Renal cortex interstitium (tissue), 11 donors: ENCODE measurements at regions not wholly inside any gene's neighbourhood (a gene's known extent, or its start where the extent isn't known, plus 50 kb on each side); places are given as distances from the start of the nearest gene placed in this dataset.

Source experiments
- DNase-seq, 11 donors: peaks; one replicate each; pipeline ENCODE4 v3.0.0-alpha.2; 2013; ENCODE audit warnings: low read depth in 9 of 11, low spot score in 4 of 11; ENCODE audit errors: extremely low read depth in 1 of 11

DNA sequence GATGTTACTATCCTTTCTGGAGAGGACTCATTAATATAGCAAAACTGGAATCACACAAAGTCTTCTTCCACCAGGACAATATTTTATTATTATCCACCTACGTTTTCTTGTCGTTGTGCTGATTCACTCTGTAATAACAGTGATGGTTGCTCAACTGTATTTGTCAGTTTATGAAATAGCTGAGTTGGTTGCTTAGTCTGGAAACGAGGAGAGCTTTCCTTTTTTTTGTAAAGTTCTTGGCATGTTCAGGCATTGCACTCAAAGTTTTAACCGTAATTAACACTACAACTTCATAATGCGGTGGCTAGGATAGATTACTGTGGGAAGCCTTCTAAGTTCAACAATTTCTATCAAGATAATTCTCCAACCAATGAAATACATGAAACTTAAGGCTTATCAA lies 131.2 kb downstream of the RAP2B start:
- DNase-seq = no peak

GRCh38 chr3:153295901-153296300 lies 133.9 kb downstream of the RAP2B start:
- DNase-seq = no peak

- no peak for DNase-seq
Measured at GRCh38 chr3:153305189-153305588, 143.2 kb downstream of the RAP2B start.

DNA sequence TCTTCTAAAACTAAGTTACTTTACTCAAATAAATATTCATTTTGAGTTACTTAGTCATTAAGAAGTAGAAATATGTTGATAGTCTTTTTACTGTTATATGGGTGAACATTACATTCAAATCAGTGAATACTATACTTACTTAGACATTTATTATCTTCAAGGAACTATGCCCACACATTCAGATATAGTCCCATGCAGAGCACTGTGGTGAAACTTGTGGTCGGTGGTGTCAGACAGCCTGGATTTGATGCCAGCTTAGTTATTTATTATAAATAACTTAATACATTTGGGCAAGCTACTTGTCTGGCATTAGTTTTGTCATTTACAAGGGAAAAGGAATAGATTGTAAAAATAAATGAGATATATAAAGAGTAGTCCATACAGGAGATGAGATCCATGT lies 149.5 kb downstream of the RAP2B start:
- no peak for DNase-seq

DNA sequence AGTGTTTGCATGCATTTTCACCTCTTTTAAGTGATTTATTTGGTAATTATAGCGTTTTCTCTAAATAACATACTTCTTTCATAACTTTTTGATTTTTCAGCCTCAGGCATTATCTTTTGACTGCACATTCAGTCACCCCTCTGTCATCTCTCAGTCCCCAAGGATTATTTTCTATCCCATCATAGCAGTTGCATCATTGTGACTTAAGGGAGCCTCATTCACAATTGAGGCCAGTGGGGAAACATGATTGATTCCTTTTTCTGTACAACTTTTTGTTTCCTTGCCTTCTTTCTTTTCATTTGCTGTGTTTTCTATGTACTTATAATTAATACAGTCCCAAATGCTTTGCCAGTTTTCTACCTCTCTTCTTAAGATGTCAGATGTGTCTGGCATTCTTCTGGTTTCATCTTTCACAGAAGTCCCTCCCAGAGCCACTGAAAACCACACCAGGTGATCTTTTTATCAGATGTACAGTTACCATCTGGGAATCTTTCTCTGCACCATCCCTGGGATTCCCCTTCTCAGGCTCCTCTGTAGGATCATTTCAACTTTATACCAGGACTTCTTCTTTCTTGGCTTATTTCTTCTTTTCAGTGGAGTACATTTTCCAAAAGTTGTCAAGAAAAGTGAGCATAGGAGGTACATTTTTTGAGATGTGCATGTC lies 151.4 kb downstream of the RAP2B start:
- no peak for DNase-seq

- DNase-seq = no peak
Measured at GRCh38 chr3:153314038-153314437, 152.0 kb downstream of the RAP2B start.

GRCh38 chr3:153315781-153316180 lies 153.8 kb downstream of the RAP2B start:
- DNase-seq = no peak

DNA sequence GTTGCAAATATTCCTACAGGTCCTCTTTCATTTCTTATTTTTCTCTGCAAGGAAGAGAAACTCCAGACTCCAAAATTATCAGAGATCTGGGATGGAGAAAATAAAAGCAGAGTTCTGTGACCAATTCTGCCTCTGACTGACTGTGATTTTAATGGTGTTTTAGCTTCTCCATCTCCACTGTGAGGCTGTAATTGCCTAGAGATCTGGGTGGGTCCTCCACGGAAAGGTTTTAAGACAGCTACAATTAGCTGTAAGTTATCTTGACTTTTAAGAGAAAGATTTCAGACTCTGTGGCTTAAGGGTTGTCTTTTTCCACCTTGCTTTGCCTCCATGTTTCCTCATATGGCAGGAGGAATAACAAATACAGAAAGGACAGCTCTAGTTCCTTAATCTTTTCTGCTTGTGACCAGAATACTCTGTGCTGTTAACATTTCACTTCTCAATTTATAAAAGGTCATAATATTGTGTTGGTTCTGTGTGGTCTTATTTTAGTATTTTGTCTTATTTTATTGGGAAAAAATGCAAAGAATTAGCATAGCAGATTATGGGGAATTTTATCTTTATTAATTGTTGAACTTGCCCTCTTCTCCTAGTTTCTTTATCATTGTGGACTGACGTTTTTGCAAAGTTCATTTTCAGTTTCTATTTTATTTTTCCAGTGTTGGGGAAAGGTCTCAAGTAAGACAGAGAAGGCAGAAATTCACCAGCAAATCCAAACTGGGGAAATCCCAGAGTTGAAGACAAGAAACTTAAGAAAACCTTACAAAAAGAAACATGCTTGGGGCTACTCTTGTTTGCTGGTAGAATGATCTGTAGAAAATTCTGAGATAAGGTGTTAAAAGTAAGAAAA lies 157.9 kb downstream of the RAP2B start:
- DNase-seq = no peak

DNA sequence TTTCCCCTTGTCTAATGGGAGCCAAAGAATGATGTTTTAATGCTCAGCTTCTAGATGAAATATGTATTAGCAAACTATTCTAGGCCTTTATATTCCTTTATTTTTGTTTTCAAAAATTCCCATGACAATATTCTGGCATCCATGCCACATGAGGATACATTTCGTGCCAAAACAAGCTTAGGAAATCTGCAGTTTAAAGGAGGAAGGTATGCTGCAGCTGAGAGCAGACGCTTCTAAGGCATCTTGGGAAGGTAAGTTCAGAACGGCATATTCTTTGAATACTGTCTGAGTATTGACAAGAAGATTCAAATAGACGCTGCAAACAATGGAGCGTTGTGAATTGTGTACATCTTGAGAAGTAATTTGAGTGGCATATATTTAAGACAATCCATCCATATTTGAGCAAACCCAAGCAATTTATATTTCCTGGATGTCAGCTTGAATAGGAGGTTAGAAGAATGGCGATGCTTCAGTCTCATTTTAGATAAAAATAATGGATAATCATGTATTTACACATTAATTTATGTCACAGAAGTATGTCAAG lies 158.6 kb downstream of the RAP2B start:
- no peak for DNase-seq

DNA sequence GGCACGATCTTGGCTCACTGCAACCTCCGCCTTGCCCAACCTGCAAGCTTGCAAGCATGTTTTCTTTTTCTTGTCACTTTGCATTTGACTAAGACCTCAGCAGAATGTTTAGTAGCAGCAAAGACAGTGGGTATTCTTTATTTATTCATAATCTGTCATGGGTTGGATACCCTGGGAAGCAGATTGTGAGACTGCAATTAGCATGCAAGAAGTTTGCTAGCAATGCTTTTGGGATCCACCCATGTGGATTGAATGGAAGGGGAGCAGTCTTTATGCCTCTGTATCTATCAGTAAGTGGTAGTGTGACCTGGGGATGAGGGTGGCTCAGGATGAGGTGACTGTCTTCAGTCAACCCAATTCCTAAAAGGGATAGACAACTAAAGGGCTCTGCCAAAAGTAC lies 166.7 kb downstream of the RAP2B start:
- no peak for DNase-seq

DNA sequence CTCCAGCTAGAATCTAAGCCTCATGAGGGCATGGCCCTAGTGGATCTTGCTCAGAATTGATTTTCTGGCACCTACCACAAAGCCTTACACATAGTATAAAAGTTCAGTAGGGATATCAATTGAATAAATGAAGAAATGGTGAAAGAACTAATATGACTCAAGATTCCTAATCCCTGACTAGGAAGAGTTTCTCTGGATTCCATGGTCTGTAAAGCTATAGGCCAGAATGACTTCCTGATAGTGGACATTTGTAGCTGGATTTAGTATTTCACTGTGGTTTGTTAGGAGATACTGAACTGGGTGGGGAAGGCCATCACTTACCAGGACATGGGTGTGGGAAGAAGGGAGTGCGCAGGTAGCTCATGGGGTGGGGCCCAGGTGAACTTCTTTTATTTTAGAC lies 168.9 kb downstream of the RAP2B start:
- no peak for DNase-seq

- DNase-seq = no peak
Measured at GRCh38 chr3:153331676-153332075, 169.7 kb downstream of the RAP2B start.

GRCh38 chr3:153334558-153334957 lies 172.5 kb downstream of the RAP2B start:
- DNase-seq = no peak

- no peak for DNase-seq
Measured at GRCh38 chr3:153337369-153337768, 175.3 kb downstream of the RAP2B start.

DNA sequence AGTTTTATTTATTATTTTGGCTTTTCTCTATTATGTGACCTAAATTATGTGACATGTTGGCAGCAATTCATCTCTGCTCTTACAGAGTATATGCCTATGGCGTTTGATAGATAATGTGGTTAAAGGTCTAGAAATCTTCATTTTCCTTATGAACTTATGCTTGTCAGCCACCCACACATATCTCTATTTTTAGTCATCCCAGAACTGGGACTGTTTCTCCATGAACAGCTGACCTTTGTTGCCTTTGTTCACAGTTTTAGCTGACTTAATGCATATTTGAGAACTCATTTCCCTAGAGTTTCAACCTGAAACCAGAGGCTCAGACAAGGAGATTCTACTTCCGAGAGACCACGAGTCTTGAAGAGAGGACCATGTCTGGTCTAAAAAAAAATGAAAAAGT lies 176.5 kb downstream of the RAP2B start:
- no peak for DNase-seq

DNA sequence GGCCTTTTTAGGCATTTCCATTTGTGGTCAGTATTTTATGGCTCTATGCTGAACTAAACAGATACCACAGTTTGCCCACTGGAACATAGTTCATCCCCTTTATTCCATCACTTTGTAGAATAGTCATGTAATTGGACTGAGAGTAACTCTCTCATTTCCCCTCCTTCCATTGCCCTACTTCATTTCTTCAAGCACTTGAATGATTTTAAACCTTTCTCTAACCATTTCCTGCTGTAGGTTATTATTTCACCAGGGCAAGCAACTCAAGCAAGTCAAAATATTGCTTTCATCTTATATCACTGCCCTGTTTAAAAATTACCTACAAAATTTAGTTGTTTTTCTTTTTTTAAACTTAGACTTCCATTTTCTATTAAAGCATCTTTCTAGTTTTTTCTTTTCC lies 177.0 kb downstream of the RAP2B start:
- no peak for DNase-seq

GRCh38 chr3:153343988-153344782 lies 182.2 kb downstream of the RAP2B start:
- DNase-seq = no peak

DNA sequence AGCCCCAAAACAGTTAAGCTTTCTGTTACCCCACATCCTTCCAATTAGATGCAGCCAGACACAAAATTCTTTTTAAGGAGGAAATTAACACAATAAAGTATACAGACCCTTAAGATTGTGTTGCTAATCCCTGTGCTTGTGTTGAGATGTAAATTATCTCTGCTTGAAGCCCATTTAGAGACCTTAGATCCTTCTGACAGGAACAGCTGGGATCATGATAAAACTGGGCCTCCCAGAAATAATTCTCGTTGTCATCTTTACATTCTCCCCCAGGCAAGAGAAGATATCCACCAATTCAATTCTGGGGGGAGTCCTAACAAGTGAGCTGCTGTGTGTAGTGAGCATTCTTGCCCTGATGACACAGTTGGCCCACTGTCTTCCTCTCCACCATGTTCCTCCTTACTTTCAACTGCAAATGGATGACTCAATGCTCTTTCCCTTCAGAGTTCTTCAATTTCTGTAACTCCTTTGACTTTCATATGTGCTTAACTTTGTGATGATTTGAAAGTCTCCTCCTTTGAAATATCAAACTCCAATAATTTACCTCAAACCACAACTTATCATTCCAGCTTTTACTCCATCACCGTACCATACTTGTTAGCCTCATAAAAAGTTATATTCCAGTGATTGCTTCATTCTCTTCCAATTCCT lies 186.6 kb downstream of the RAP2B start:
- no peak for DNase-seq

DNA sequence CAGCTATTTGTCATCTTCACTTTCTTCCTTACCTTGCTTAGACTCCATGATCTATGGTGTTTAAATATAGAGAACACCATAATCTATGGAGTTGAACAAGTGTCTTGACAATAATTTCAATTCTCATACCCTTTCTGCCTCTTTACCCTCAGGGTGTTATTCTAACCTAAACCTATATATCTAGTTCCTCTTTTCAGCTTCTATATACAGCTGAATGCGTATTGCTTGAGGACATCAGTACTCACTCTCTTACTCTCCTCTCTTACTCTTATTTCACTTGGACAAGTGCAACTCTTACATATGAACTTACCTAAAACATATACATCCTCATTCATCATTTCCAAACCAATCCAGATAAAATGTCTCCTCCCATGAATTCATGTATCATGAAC lies 187.1 kb downstream of the RAP2B start:
- no peak for DNase-seq
